GDM1 (cell line): ENCODE measurements at regions not wholly inside any gene's neighbourhood (a gene's known extent, or its start where the extent isn't known, plus 50 kb on each side); places are given as distances from the start of the nearest gene placed in this dataset.

Experiments
- DNase-seq: peaks from one replicate; lab custom pipeline; 2025; lab: John Stamatoyannopoulos, UW

GRCh38 chr13:74000876-74001275 lies 133.3 kb downstream of the KLF12 start:
- DNase-seq, result no peak

- DNase-seq, result no peak
Observed at GRCh38 chr13:73998631-73999030, 135.6 kb downstream of the KLF12 start.

GRCh38 chr13:73997964-73998363 lies 136.2 kb downstream of the KLF12 start:
- DNase-seq, result no peak

- DNase-seq, result no peak
Observed at GRCh38 chr13:73996569-73996968, 137.6 kb downstream of the KLF12 start.

- no peak for DNase-seq
Observed at GRCh38 chr13:73995736-73996135, 138.5 kb downstream of the KLF12 start.

- no peak for DNase-seq
Observed at GRCh38 chr13:73993661-73994060, 140.5 kb downstream of the KLF12 start.

- DNase-seq, result no peak
Observed at GRCh38 chr13:73991884-73992283, 142.3 kb downstream of the KLF12 start.

GRCh38 chr13:73991384-73991783 lies 142.8 kb downstream of the KLF12 start:
- DNase-seq, result no peak

GRCh38 chr13:73989244-73989843 lies 144.9 kb downstream of the KLF12 start:
- no peak for DNase-seq

- no peak for DNase-seq
Observed at GRCh38 chr13:73988461-73988860, 145.7 kb downstream of the KLF12 start.

- no peak for DNase-seq
Observed at GRCh38 chr13:73987618-73988017, 146.6 kb downstream of the KLF12 start.

GRCh38 chr13:73985783-73986182 lies 148.4 kb downstream of the KLF12 start:
- DNase-seq, result no peak

- DNase-seq, result no peak
Observed at GRCh38 chr13:73984949-73985691, 149.1 kb downstream of the KLF12 start.

- DNase-seq, result no peak
Observed at GRCh38 chr13:73984201-73984600, 150.0 kb downstream of the KLF12 start.

GRCh38 chr13:73983109-73983508 lies 151.1 kb downstream of the KLF12 start:
- no peak for DNase-seq

- DNase-seq, result no peak
Observed at GRCh38 chr13:73981595-73981994, 152.6 kb downstream of the KLF12 start.

GRCh38 chr13:73975767-73976166 lies 158.4 kb downstream of the KLF12 start:
- DNase-seq, result no peak

- DNase-seq, result no peak
Observed at GRCh38 chr13:73974051-73974450, 160.2 kb downstream of the KLF12 start.

- DNase-seq, result no peak
Observed at GRCh38 chr13:73973156-73973555, 161.0 kb downstream of the KLF12 start.

GRCh38 chr13:73972545-73972944 lies 161.7 kb downstream of the KLF12 start:
- no peak for DNase-seq

GRCh38 chr13:73971481-73971880 lies 162.7 kb downstream of the KLF12 start:
- no peak for DNase-seq

- no peak for DNase-seq
Observed at GRCh38 chr13:73970421-73971055, 163.7 kb downstream of the KLF12 start.

- DNase-seq, result no peak
Observed at GRCh38 chr13:73967397-73968165, 166.6 kb downstream of the KLF12 start.
